ENCODE measurements at regions not wholly inside any gene's neighbourhood (a gene's known extent, or its start where the extent isn't known, plus 50 kb on each side); places are given as distances from the start of the nearest gene placed in this dataset.

DNA sequence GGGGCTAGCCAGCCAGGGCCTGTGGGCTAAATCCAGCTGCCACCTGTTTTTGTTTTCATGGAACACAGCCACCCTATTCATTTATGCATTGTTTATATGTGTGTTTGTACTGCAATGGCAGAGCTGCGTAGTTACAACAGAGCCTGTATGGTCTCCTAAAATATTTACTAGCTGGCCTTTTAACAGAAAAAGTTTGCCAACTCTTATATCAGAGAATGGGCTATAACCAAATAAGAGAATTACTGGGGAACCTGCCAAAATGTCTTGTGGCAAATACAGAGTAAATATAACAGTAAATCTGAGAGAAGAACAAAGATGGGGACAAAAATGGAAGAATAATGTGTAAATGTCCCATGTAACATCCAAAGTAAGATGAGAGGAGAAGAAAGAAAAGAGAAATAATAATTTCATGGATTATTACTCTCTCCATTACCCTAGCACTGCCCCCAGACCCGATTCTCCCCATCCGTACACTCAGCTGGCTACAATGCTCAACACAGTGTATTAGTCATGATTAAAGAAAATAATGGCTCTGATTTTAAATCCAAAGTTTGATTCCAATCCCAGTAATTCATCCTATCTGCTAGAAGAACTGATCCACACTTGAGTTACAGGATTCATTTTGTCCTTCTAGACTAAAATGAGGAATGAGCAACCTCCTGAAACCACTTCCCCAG lies 249.3 kb downstream of the LRATD1 start:
- TF ChIP-seq, protein P1, sequence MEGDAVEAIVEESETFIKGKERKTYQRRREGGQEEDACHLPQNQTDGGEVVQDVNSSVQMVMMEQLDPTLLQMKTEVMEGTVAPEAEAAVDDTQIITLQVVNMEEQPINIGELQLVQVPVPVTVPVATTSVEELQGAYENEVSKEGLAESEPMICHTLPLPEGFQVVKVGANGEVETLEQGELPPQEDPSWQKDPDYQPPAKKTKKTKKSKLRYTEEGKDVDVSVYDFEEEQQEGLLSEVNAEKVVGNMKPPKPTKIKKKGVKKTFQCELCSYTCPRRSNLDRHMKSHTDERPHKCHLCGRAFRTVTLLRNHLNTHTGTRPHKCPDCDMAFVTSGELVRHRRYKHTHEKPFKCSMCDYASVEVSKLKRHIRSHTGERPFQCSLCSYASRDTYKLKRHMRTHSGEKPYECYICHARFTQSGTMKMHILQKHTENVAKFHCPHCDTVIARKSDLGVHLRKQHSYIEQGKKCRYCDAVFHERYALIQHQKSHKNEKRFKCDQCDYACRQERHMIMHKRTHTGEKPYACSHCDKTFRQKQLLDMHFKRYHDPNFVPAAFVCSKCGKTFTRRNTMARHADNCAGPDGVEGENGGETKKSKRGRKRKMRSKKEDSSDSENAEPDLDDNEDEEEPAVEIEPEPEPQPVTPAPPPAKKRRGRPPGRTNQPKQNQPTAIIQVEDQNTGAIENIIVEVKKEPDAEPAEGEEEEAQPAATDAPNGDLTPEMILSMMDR (IDR thresholded peaks at IDR 0.05) = no peak
- TF ChIP-seq POLR2A (IDR thresholded peaks at IDR 0.05) = no peak
